ENCODE measurements at regions not wholly inside any gene's neighbourhood (a gene's known extent, or its start where the extent isn't known, plus 50 kb on each side); places are given as distances from the start of the nearest gene placed in this dataset.

DNA sequence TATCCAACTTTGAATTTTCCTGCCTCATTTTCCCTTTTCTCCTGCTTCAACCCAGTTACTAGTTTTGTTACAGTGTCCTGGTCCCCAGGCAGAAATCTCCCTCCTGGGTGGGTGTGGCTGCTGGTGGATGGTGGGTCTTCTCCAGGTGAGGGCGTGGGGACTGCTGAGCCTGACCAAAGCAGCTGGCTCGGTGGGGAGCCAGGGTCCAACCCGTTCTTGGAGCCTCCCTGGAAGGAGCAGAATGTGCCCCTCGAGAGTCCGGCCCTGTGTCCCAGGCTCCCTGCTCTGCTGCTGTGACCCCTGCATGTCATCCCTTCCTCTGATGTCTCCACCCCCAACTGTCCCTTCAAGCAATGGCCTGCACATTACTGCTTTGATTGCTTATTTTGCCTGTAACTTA, 86.6 kb upstream of the TCERG1L start:
- Histone ChIP-seq H3K36me3 (ENCODE audit: control insufficient read depth in 4 of 4, insufficient read depth in 4 of 4, low read length in 3 of 4) (no peaks in the 10 kb centered on the region), H3K27ac (ENCODE audit: insufficient read depth in 1 of 2, low read depth in 1 of 2, low read length in 2 of 2, poor library complexity in 1 of 2, severe bottlenecking in 2 of 2) (no peak overlapping the region), H3K4me1 (ENCODE audit: control extremely low read depth in 1 of 4, control insufficient read depth in 4 of 4, insufficient read depth in 4 of 4, low read length in 3 of 4) (no peaks in the 10 kb centered on the region), H3K9me3 (ENCODE audit: control extremely low read depth in 1 of 5, control insufficient read depth in 4 of 5, insufficient read depth in 2 of 5, low read depth in 1 of 5, low read length in 4 of 5) (no peaks in the 10 kb centered on the region), H3K27me3 (replicated peaks in 2 of 5; ENCODE audit: control insufficient read depth in 4 of 5, insufficient read depth in 5 of 5, low read length in 4 of 5) (peaks cover 0 to 7% (median 0%) of the 10 kb centered on the region in 5 experiments), H3K4me3 (ENCODE audit: control insufficient read depth in 1 of 7, extremely low read depth in 1 of 7, insufficient read depth in 4 of 7, low read depth in 2 of 7, low read length in 6 of 7) (no peak overlapping the region)
- ChIA-PET CTCF (no interaction called here), POLR2A (interaction anchor here (1.2 kb wide), 1 partner anchor 14 kb away, joined by 3 read pairs; no protein-coding TSS in a partner anchor)
- 62% methylated on average over 5 of the region's 5 CpGs for WGBS (ENCODE audit: insufficient coverage)
- no peak for DNase-seq

DNA sequence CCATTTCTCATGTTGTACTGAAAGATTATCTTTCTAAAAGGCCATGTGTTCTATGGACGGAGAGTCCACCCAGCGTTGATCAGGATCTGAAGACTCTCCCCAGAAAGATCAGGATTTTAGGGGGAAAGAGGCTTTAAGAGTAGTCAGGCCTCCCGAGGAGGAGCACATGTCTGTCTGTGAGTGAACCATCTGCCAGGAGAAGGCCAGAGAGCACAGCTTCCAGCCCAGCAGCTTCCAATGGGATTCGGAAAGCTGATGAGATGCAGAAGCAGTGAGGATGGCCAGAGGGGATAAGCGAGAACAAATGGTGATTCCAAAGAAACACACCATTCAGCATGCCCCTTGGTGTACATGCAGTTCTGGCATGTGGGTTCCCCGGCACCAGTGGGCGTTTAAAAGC, 88.5 kb upstream of the TCERG1L start:
- H3K27ac ChIP-seq (ENCODE audit: insufficient read depth in 1 of 2, low read depth in 1 of 2, low read length in 2 of 2, poor library complexity in 1 of 2, severe bottlenecking in 2 of 2): no peak overlapping the region
- H3K27me3 ChIP-seq (replicated peaks in 2 of 5; ENCODE audit: control insufficient read depth in 4 of 5, insufficient read depth in 5 of 5, low read length in 4 of 5): peaks cover 0 to 7% (median 0%) of the 10 kb centered on the region in 5 experiments
- ChIA-PET POLR2A (no interaction called here), CTCF (no interaction called here)
- H3K36me3 ChIP-seq (ENCODE audit: control insufficient read depth in 4 of 4, insufficient read depth in 4 of 4, low read length in 3 of 4): no peaks in the 10 kb centered on the region
- H3K4me1 ChIP-seq (ENCODE audit: control extremely low read depth in 1 of 4, control insufficient read depth in 4 of 4, insufficient read depth in 4 of 4, low read length in 3 of 4): no peaks in the 10 kb centered on the region
- no peaks in the 10 kb centered on the region for H3K9me3 ChIP-seq (ENCODE audit: control extremely low read depth in 1 of 5, control insufficient read depth in 4 of 5, insufficient read depth in 2 of 5, low read depth in 1 of 5, low read length in 4 of 5)
- DNase-seq: no peak
- 85% methylated on average over 7 of the region's 7 CpGs for WGBS (ENCODE audit: insufficient coverage)
- no peak overlapping the region for H3K4me3 ChIP-seq (ENCODE audit: control insufficient read depth in 1 of 7, extremely low read depth in 1 of 7, insufficient read depth in 4 of 7, low read depth in 2 of 7, low read length in 6 of 7)

- POLR2A ChIA-PET: no interaction called here
- Histone ChIP-seq H3K27ac (ENCODE audit: insufficient read depth in 1 of 2, low read depth in 1 of 2, low read length in 2 of 2, poor library complexity in 1 of 2, severe bottlenecking in 2 of 2) (no peak overlapping the region), H3K4me1 (ENCODE audit: control extremely low read depth in 1 of 4, control insufficient read depth in 4 of 4, insufficient read depth in 4 of 4, low read length in 3 of 4) (no peaks in the 10 kb centered on the region), H3K9me3 (ENCODE audit: control extremely low read depth in 1 of 5, control insufficient read depth in 4 of 5, insufficient read depth in 2 of 5, low read depth in 1 of 5, low read length in 4 of 5) (no peaks in the 10 kb centered on the region), H3K27me3 (replicated peaks in 2 of 5; ENCODE audit: control insufficient read depth in 4 of 5, insufficient read depth in 5 of 5, low read length in 4 of 5) (peaks cover 0 to 7% (median 0%) of the 10 kb centered on the region in 5 experiments), H3K4me3 (ENCODE audit: control insufficient read depth in 1 of 7, extremely low read depth in 1 of 7, insufficient read depth in 4 of 7, low read depth in 2 of 7, low read length in 6 of 7) (no peak overlapping the region), H3K36me3 (ENCODE audit: control insufficient read depth in 4 of 4, insufficient read depth in 4 of 4, low read length in 3 of 4) (no peaks in the 10 kb centered on the region)
- CTCF ChIA-PET: no interaction called here
- 18% methylated on average over 4 of the region's 5 CpGs for WGBS (ENCODE audit: insufficient coverage)
- no peak for DNase-seq
Observed at GRCh38 chr10:131400513-131400912, 89.0 kb upstream of the TCERG1L start.

DNA sequence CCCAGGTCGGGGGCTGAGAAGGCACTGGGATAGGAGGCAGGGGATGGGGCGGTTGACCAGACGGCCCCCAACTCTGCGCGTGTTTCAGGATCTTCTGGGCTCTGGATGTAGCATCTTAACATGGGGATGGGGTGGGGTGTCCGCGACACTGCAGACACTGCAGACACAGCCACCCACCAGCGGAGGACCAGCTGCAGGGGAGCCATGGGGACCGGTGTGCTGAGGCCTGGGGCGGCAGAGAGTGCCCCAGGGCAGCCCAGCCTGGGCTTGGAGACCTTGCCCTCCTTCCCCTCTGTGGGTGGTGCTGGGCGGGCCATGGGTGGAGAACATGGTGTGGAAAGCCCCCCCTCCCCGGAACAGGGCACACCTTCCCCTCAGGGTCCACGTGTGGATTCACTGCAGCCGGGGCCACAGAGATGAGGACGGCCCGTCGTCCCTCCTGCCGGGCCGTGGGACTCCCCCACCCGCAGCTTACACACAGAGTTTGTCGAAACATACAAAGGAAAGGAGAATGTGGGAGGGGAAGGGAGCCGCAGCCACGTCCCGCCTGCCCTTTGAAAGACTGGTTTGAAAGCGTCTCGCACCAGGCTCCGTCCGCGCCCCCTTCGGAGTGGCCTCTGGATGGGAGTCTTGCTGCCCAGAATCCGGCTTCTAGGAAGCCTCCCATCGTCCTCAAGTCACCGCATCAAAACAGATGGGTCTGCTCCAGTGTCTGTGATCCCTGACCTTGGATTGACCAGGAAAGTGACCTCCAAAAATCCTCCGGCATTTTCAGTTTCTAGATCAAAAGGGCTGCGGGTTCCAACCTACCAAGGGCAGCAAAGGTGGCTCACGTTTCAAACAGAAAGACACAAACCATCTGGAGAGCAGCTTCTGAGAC, 91.5 kb upstream of the TCERG1L start:
- Histone ChIP-seq H3K9me3 (ENCODE audit: control extremely low read depth in 1 of 5, control insufficient read depth in 4 of 5, insufficient read depth in 2 of 5, low read depth in 1 of 5, low read length in 4 of 5) (no peaks in the 10 kb centered on the region), H3K4me1 (ENCODE audit: control extremely low read depth in 1 of 4, control insufficient read depth in 4 of 4, insufficient read depth in 4 of 4, low read length in 3 of 4) (no peaks in the 10 kb centered on the region), H3K27me3 (replicated peaks in 2 of 5; ENCODE audit: control insufficient read depth in 4 of 5, insufficient read depth in 5 of 5, low read length in 4 of 5) (peaks cover 0 to 7% (median 0%) of the 10 kb centered on the region in 5 experiments), H3K4me3 (ENCODE audit: control insufficient read depth in 1 of 7, extremely low read depth in 1 of 7, insufficient read depth in 4 of 7, low read depth in 2 of 7, low read length in 6 of 7) (no peak overlapping the region), H3K27ac (ENCODE audit: insufficient read depth in 1 of 2, low read depth in 1 of 2, low read length in 2 of 2, poor library complexity in 1 of 2, severe bottlenecking in 2 of 2) (no peak overlapping the region), H3K36me3 (ENCODE audit: control insufficient read depth in 4 of 4, insufficient read depth in 4 of 4, low read length in 3 of 4) (no peaks in the 10 kb centered on the region)
- CTCF ChIA-PET: no interaction called here
- 85% methylated on average over 24 of the region's 36 CpGs for WGBS (ENCODE audit: insufficient coverage)
- POLR2A ChIA-PET: no interaction called here
- no peak for DNase-seq

GRCh38 chr10:131403936-131404335, 92.4 kb upstream of the TCERG1L start:
- DNase-seq: no peak
- WGBS (ENCODE audit: insufficient coverage): 100% methylated on average over 1 of the region's 7 CpGs
- Histone ChIP-seq H3K27me3 (replicated peaks in 2 of 5; ENCODE audit: control insufficient read depth in 4 of 5, insufficient read depth in 5 of 5, low read length in 4 of 5) (peaks cover 0 to 7% (median 0%) of the 10 kb centered on the region in 5 experiments), H3K4me3 (ENCODE audit: control insufficient read depth in 1 of 7, extremely low read depth in 1 of 7, insufficient read depth in 4 of 7, low read depth in 2 of 7, low read length in 6 of 7) (no peak overlapping the region), H3K9me3 (ENCODE audit: control extremely low read depth in 1 of 5, control insufficient read depth in 4 of 5, insufficient read depth in 2 of 5, low read depth in 1 of 5, low read length in 4 of 5) (no peaks in the 10 kb centered on the region), H3K36me3 (ENCODE audit: control insufficient read depth in 4 of 4, insufficient read depth in 4 of 4, low read length in 3 of 4) (no peaks in the 10 kb centered on the region), H3K27ac (ENCODE audit: insufficient read depth in 1 of 2, low read depth in 1 of 2, low read length in 2 of 2, poor library complexity in 1 of 2, severe bottlenecking in 2 of 2) (no peak overlapping the region), H3K4me1 (ENCODE audit: control extremely low read depth in 1 of 4, control insufficient read depth in 4 of 4, insufficient read depth in 4 of 4, low read length in 3 of 4) (no peaks in the 10 kb centered on the region)
- CTCF ChIA-PET: no interaction called here
- POLR2A ChIA-PET: no interaction called here

- 93% methylated on average over 8 of the region's 10 CpGs for WGBS (ENCODE audit: insufficient coverage)
- POLR2A ChIA-PET: no interaction called here
- no peak for DNase-seq
Observed at GRCh38 chr10:131404886-131405285, 93.4 kb upstream of the TCERG1L start.

GRCh38 chr10:131406676-131407392, 95.3 kb upstream of the TCERG1L start:
- POLR2A ChIA-PET: no interaction called here
- no peak for DNase-seq
- 95% methylated on average over 16 of the region's 17 CpGs for WGBS (ENCODE audit: insufficient coverage)
- Histone ChIP-seq H3K36me3 (ENCODE audit: control insufficient read depth in 4 of 4, insufficient read depth in 4 of 4, low read length in 3 of 4) (no peaks in the 10 kb centered on the region), H3K27ac (ENCODE audit: insufficient read depth in 1 of 2, low read depth in 1 of 2, low read length in 2 of 2, poor library complexity in 1 of 2, severe bottlenecking in 2 of 2) (no peak overlapping the region), H3K4me1 (ENCODE audit: control extremely low read depth in 1 of 4, control insufficient read depth in 4 of 4, insufficient read depth in 4 of 4, low read length in 3 of 4) (no peaks in the 10 kb centered on the region), H3K4me3 (ENCODE audit: control insufficient read depth in 1 of 7, extremely low read depth in 1 of 7, insufficient read depth in 4 of 7, low read depth in 2 of 7, low read length in 6 of 7) (no peak overlapping the region), H3K27me3 (replicated peaks in 2 of 5; ENCODE audit: control insufficient read depth in 4 of 5, insufficient read depth in 5 of 5, low read length in 4 of 5) (no peaks in the 10 kb centered on the region), H3K9me3 (ENCODE audit: control extremely low read depth in 1 of 5, control insufficient read depth in 4 of 5, insufficient read depth in 2 of 5, low read depth in 1 of 5, low read length in 4 of 5) (no peaks in the 10 kb centered on the region)
- CTCF ChIA-PET: interaction anchor here (0.8 kb wide), 1 partner anchor 47 kb away, joined by 3 read pairs; no protein-coding TSS in a partner anchor

More at GRCh38 chr10:131404886-131405285, 93.4 kb upstream of the TCERG1L start:
- Histone ChIP-seq H3K4me1 (ENCODE audit: control extremely low read depth in 1 of 4, control insufficient read depth in 4 of 4, insufficient read depth in 4 of 4, low read length in 3 of 4) (no peaks in the 10 kb centered on the region), H3K9me3 (ENCODE audit: control extremely low read depth in 1 of 5, control insufficient read depth in 4 of 5, insufficient read depth in 2 of 5, low read depth in 1 of 5, low read length in 4 of 5) (no peaks in the 10 kb centered on the region), H3K4me3 (ENCODE audit: control insufficient read depth in 1 of 7, extremely low read depth in 1 of 7, insufficient read depth in 4 of 7, low read depth in 2 of 7, low read length in 6 of 7) (no peak overlapping the region), H3K27ac (ENCODE audit: insufficient read depth in 1 of 2, low read depth in 1 of 2, low read length in 2 of 2, poor library complexity in 1 of 2, severe bottlenecking in 2 of 2) (no peak overlapping the region), H3K36me3 (ENCODE audit: control insufficient read depth in 4 of 4, insufficient read depth in 4 of 4, low read length in 3 of 4) (no peaks in the 10 kb centered on the region), H3K27me3 (replicated peaks in 2 of 5; ENCODE audit: control insufficient read depth in 4 of 5, insufficient read depth in 5 of 5, low read length in 4 of 5) (peaks cover 0 to 7% (median 0%) of the 10 kb centered on the region in 5 experiments)
- CTCF ChIA-PET: no interaction called here

Measured in common myeloid progenitor, CD34-positive (primary cell).